Ovary (tissue), 3 donors: ENCODE measurements at regions not wholly inside any gene's neighbourhood (a gene's known extent, or its start where the extent isn't known, plus 50 kb on each side); places are given as distances from the start of the nearest gene placed in this dataset.

Experiments
- CTCF ChIP-seq, 3 donors: fragments of 450-650 bp in 2 of 3; fragments of 200-600 bp in 1 of 3; IDR thresholded peaks; one replicate each; pipeline versions ENCODE4 v1.5.1 to v1.8.0; 2016 to 2022; ENCODE audit warnings: antibody characterized with exemption in 3 of 3, mild to moderate bottlenecking in 1 of 3
- POLR2A ChIP-seq: fragments of 450-650 bp; IDR thresholded peaks from one replicate; pipeline ENCODE4 v1.6.1; 2017; ENCODE audit warnings: antibody characterized with exemption, mild to moderate bottlenecking, moderate library complexity
- donor health status: DM: no; HTN: no; CAD: no.

DNA sequence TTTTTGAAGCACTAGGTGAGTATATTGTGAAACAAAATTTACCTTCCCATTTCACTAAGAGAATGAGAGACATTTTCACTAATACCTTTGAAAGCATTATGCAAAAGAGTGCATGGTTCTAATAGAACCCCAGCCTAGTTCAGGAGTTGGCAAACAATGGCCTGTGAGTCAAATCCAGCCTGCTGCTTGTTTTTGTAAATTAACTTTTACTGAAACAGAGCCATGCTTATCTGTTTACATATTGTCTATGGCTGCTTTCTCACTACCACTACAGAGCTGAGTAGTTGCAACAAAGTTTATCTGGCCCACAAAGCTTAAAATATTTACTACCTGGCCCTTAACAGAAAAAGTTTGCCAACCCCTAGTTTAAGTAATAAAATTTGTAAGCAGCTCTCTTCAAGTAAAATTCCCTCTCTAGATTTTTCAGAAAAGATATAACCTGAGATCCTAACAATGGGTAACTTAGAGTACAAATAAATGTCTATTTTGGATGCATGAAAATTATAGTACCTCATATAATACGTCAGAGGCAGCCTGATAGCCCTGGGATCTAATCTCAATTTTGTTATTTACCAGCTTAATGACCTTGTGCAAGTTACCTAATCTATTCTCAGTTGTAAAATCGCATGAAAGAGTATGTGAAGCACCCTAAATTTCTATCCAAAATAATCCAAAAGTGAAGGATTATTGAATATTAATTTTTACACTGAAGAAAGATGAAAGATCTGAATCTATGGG, 50.7 kb upstream of the ARL15 start:
- no peak for TF ChIP-seq POLR2A
- no peak for TF ChIP-seq CTCF (IDR thresholded peaks at IDR 0.05)
